ENCODE measurements at regions not wholly inside any gene's neighbourhood (a gene's known extent, or its start where the extent isn't known, plus 50 kb on each side); places are given as distances from the start of the nearest gene placed in this dataset.

GRCh38 chr14:98101323-98101722 is 1170.7 kb downstream of the BCL11B start:
- TF ChIP-seq ZBTB1 (tag by site-specific recombination; IDR thresholded peaks at IDR 0.05) (no peak), CTCF (tag by site-specific recombination; IDR thresholded peaks at IDR 0.05) (no peak), ZBTB21 (tag by site-specific recombination; IDR thresholded peaks at IDR 0.05) (no peak), SETDB1 (IDR thresholded peaks at IDR 0.05; ENCODE audit: insufficient read length, low read length) (no peak), ZNF23 (tag by site-specific recombination; IDR thresholded peaks at IDR 0.05; ENCODE audit: borderline replicate concordance) (no peak), REST (tag by site-specific recombination; IDR thresholded peaks at IDR 0.05) (no peak), ZNF174 (tag by site-specific recombination; IDR thresholded peaks at IDR 0.05) (no peak), MEIS1 (CRISPR knock-in tag; IDR thresholded peaks at IDR 0.05; ENCODE audit: borderline replicate concordance) (no peak), MZF1 (tag by site-specific recombination; IDR thresholded peaks at IDR 0.05; ENCODE audit: borderline replicate concordance) (no peak), ZNF660 (tag by site-specific recombination; IDR thresholded peaks at IDR 0.05) (no peak)
